Body of pancreas (tissue), 4 donors: ENCODE measurements at regions not wholly inside any gene's neighbourhood (a gene's known extent, or its start where the extent isn't known, plus 50 kb on each side); places are given as distances from the start of the nearest gene placed in this dataset.

Experiments used
- CTCF ChIP-seq, 7 experiments: fragments of 450-650 bp in 4 of 7; fragments of 200-600 bp in 3 of 7; sonication (generic) in 3 of 7; IDR thresholded peaks; one replicate each; pipeline ENCODE4 v1.5.1; 2016 to 2019; ENCODE audit warnings: antibody characterized with exemption in 7 of 7
- POLR2A ChIP-seq, 3 donors: fragments of 450-650 bp; IDR thresholded peaks; one replicate each; pipeline ENCODE4 v1.6.1; 2016; ENCODE audit warnings: antibody characterized with exemption in 3 of 3, mild to moderate bottlenecking in 2 of 3

- TF ChIP-seq CTCF (IDR thresholded peaks at IDR 0.05) (no peak), POLR2A (IDR thresholded peaks at IDR 0.05) (no peak)
These were observed 131.3 kb downstream of the ALOX5 start for GRCh38 chr10:45505311-45505710.
